Thyroid gland (tissue), 4 donors: ENCODE measurements at regions not wholly inside any gene's neighbourhood (a gene's known extent, or its start where the extent isn't known, plus 50 kb on each side); places are given as distances from the start of the nearest gene placed in this dataset.

Experiments
- POLR2A ChIP-seq, 2 donors: fragments of 450-650 bp; IDR thresholded peaks; one replicate each; pipeline ENCODE4 v1.6.1; 2017; ENCODE audit warnings: antibody characterized with exemption in 2 of 2, mild to moderate bottlenecking in 2 of 2, moderate library complexity in 1 of 2
- TF ChIP-seq, protein P1 (sequence below), 6 experiments: fragments of 200-600 bp in 3 of 6; fragments of 450-650 bp in 3 of 6; sonication (generic) in 3 of 6; IDR thresholded peaks; one replicate each; pipeline ENCODE4 v1.5.1; 2016 to 2019; ENCODE audit warnings: antibody characterized with exemption in 6 of 6, mild to moderate bottlenecking in 2 of 6, inconsistent platforms in 1 of 6, moderate library complexity in 1 of 6

- TF ChIP-seq, protein P1, sequence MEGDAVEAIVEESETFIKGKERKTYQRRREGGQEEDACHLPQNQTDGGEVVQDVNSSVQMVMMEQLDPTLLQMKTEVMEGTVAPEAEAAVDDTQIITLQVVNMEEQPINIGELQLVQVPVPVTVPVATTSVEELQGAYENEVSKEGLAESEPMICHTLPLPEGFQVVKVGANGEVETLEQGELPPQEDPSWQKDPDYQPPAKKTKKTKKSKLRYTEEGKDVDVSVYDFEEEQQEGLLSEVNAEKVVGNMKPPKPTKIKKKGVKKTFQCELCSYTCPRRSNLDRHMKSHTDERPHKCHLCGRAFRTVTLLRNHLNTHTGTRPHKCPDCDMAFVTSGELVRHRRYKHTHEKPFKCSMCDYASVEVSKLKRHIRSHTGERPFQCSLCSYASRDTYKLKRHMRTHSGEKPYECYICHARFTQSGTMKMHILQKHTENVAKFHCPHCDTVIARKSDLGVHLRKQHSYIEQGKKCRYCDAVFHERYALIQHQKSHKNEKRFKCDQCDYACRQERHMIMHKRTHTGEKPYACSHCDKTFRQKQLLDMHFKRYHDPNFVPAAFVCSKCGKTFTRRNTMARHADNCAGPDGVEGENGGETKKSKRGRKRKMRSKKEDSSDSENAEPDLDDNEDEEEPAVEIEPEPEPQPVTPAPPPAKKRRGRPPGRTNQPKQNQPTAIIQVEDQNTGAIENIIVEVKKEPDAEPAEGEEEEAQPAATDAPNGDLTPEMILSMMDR (IDR thresholded peaks at IDR 0.05) = no peak
- no peak for TF ChIP-seq POLR2A (IDR thresholded peaks at IDR 0.05)
Observed at GRCh38 chr5:135124724-135125123, 90.7 kb upstream of the PITX1 start.
